GM23248 (cell line): ENCODE measurements at regions not wholly inside any gene's neighbourhood (a gene's known extent, or its start where the extent isn't known, plus 50 kb on each side); places are given as distances from the start of the nearest gene placed in this dataset.
"Not testable (repeated sequence)": the region's sequence is repeated elsewhere in the genome, so short reads cannot be mapped to it uniquely, and the experiment has no call there.

Experiments
- DNase-seq: peaks from one replicate; pipeline ENCODE4 v3.0.0-alpha.2; 2015
- H2AFZ ChIP-seq: fragments of 200-600 bp; sonication (generic); 2 replicates; pipeline ENCODE4 v1.6.1; 2016; ENCODE audit warnings: antibody characterized with exemption
- H3F3A ChIP-seq: fragments of 200-600 bp; sonication (generic); 2 replicates; pipeline ENCODE4 v1.6.1; 2016; ENCODE audit warnings: mild to moderate bottlenecking, antibody characterized with exemption, mixed run types; ENCODE audit not compliant: insufficient read depth
- H3K27ac ChIP-seq: fragments of 200-600 bp; sonication (generic); 2 replicates; pipeline ENCODE4 v1.5.1; 2016; ENCODE audit warnings: mild to moderate bottlenecking
- H3K27me3 ChIP-seq: fragments of 200-600 bp; sonication (generic); replicated peaks from 2 replicates; pipeline ENCODE4 v1.6.1; 2016; ENCODE audit warnings: mild to moderate bottlenecking; ENCODE audit not compliant: insufficient read depth
- H3K36me3 ChIP-seq: fragments of 200-600 bp; sonication (generic); 2 replicates; pipeline ENCODE4 v1.6.1; 2016; ENCODE audit warnings: low read depth, mild to moderate bottlenecking
- H3K4me1 ChIP-seq: fragments of 200-600 bp; sonication (generic); 2 replicates; pipeline ENCODE4 v1.6.1; 2016; ENCODE audit warnings: mild to moderate bottlenecking; ENCODE audit not compliant: insufficient read depth
- H3K4me2 ChIP-seq: fragments of 200-600 bp; sonication (generic); one replicate; pipeline ENCODE4 v1.6.1; 2016; ENCODE audit warnings: mild to moderate bottlenecking; ENCODE audit not compliant: unreplicated experiment
- H3K4me3 ChIP-seq: fragments of 200-600 bp; sonication (generic); 2 replicates; pipeline ENCODE4 v1.5.1; 2016; ENCODE audit warnings: mild to moderate bottlenecking
- H3K79me2 ChIP-seq: fragments of 200-600 bp; sonication (generic); 2 replicates; pipeline ENCODE4 v1.6.1; 2016; ENCODE audit warnings: mild to moderate bottlenecking; ENCODE audit not compliant: insufficient read depth
- H3K9ac ChIP-seq: fragments of 200-600 bp; sonication (generic); 2 replicates; pipeline ENCODE4 v1.6.1; 2016; ENCODE audit warnings: mild to moderate bottlenecking
- H3K9me2 ChIP-seq: fragments of 200-600 bp; sonication (generic); 2 replicates; pipeline ENCODE4 v1.6.1; 2016; ENCODE audit warnings: mixed run types, mild to moderate bottlenecking, moderate library complexity; ENCODE audit not compliant: insufficient read depth
- H3K9me3 ChIP-seq: fragments of 200-600 bp; sonication (generic); one replicate; pipeline ENCODE4 v1.6.1; 2017; ENCODE audit warnings: low read depth
- H4K20me1 ChIP-seq: fragments of 200-600 bp; sonication (generic); 2 replicates; pipeline ENCODE4 v1.6.0; 2016; ENCODE audit not compliant: insufficient read depth
- EZH2 ChIP-seq: fragments of 200-600 bp; sonication (generic); IDR thresholded peaks from 2 replicates; pipeline ENCODE4 v1.6.1; 2018; ENCODE audit warnings: antibody characterized with exemption, mild to moderate bottlenecking; ENCODE audit not compliant: insufficient read depth, poor library complexity, severe bottlenecking
- EZH2phosphoT487 ChIP-seq: fragments of 200-600 bp; sonication (generic); IDR thresholded peaks from 2 replicates; pipeline ENCODE4 v1.6.1; 2018; ENCODE audit warnings: antibody characterized with exemption, moderate library complexity, mild to moderate bottlenecking, low read depth; ENCODE audit not compliant: insufficient read depth
- WGBS, 2 experiments: methylation state at CpG; one replicate each; pipeline ENCODE4 v1.1.6; 2015 to 2017; ENCODE audit warnings: low lambda C conversion rate in 2 of 2, low coverage in 1 of 2; ENCODE audit errors: missing lambda C conversion rate in 2 of 2; 5-methylcytosine and 5-hydroxymethylcytosine counted together
- in situ Hi-C: fragments of 300-500 bp; cut with MboI; formaldehyde crosslinking; loops from 2 replicates; pipeline ENCODE4 v1.15.0; 2020

GRCh38 chr2:176575237-176575744, 306.0 kb downstream of the MTX2 start:
- H3K4me1 ChIP-seq = peaks cover 9% of the 10 kb centered on the region
- H3K36me3 ChIP-seq = no peaks in the 10 kb centered on the region
- 85 to 89% methylated on average over 6 of the region's 6 CpGs for WGBS, 2 experiments
- DNase-seq = no peak
- H3K27me3 ChIP-seq = no peaks in the 10 kb centered on the region
- H3K9me3 ChIP-seq = no peaks in the 10 kb centered on the region
- H3K9me2 ChIP-seq = no peaks in the 10 kb centered on the region
- H3K79me2 ChIP-seq = no peaks in the 10 kb centered on the region
- H3K27ac ChIP-seq = no peak overlapping the region
- H4K20me1 ChIP-seq = no peaks in the 10 kb centered on the region
- no peak overlapping the region for H3K9ac ChIP-seq
- no peak overlapping the region for H3K4me3 ChIP-seq
- in situ Hi-C loops = no loop called here
- TF ChIP-seq EZH2phosphoT487 = no peak
- TF ChIP-seq EZH2 = no peak
- no peak overlapping the region for H2AFZ ChIP-seq
- no peak overlapping the region for H3K4me2 ChIP-seq
- no peaks in the 10 kb centered on the region for H3F3A ChIP-seq

- no peak overlapping the region for H2AFZ ChIP-seq
- no peak overlapping the region for H3K4me3 ChIP-seq
- H3K4me2 ChIP-seq = no peak overlapping the region
- in situ Hi-C loops = no loop called here
- peaks cover 7% of the 10 kb centered on the region for H3K4me1 ChIP-seq
- H3K27me3 ChIP-seq = no peaks in the 10 kb centered on the region
- H3K9ac ChIP-seq = no peak overlapping the region
- peaks cover 7% of the 10 kb centered on the region for H3F3A ChIP-seq
- no peak for DNase-seq
- no peaks in the 10 kb centered on the region for H4K20me1 ChIP-seq
- H3K79me2 ChIP-seq = no peaks in the 10 kb centered on the region
- no peaks in the 10 kb centered on the region for H3K36me3 ChIP-seq
- TF ChIP-seq EZH2phosphoT487 (no peak), EZH2 (no peak)
- H3K9me3 ChIP-seq = no peaks in the 10 kb centered on the region
- 91 to 92% methylated on average over 1 of the region's 1 CpG for WGBS, 2 experiments
- H3K27ac ChIP-seq = no peak overlapping the region
- no peaks in the 10 kb centered on the region for H3K9me2 ChIP-seq
Observed at GRCh38 chr2:176577054-176577453, 307.8 kb downstream of the MTX2 start.

DNA sequence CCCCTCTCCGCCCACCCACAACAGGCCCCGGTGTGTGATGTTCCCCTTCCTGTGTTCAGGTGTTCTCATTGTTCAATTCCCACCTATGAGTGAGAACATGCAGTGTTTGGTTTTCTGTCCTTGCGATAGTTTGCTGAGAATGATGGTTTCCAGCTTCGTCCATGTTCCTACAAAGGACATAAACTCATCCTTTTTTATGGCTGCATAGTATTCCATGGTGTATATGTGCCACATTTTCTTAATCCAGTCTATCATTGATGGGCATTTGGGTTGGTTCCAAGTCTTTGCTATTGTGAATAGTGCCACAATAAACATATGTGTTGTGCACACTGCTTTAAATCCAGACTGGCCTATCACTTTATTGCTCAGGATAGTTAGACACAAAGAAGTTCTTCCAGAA, 309.1 kb downstream of the MTX2 start:
- WGBS, 2 experiments = 91 to 99% methylated on average over 4 of the region's 4 CpGs
- not testable (repeated sequence) for H3K27me3 ChIP-seq, H3K27ac ChIP-seq

DNA sequence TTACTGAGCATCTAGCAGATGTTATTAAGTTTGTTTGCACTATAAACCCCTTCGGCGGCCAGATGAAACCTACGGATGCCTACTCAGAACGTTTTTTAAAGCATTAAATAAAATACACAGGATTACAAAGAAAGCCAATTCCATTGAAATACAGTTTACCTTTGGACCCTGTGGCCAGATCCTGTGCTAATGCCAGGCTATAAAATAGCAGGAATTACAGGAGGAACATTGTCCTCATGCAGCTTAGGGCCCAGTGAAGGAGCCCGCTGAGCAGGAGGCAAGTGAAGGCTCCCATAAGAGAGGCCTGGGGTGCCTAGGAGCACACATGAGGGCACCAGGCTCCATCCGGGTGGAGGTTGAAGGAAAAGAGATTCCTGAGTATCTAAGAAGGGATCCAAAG, 310.4 kb downstream of the MTX2 start:
- Histone ChIP-seq H3K79me2 (no peaks in the 10 kb centered on the region), H3K27ac (no peak overlapping the region), H3K4me2 (no peak overlapping the region), H4K20me1 (no peaks in the 10 kb centered on the region), H3K9ac (no peak overlapping the region), H3F3A (peaks cover 31% of the 10 kb centered on the region), H3K36me3 (no peaks in the 10 kb centered on the region), H3K9me2 (no peaks in the 10 kb centered on the region), H3K27me3 (no peaks in the 10 kb centered on the region), H3K4me3 (no peak overlapping the region), H2AFZ (no peak overlapping the region), H3K4me1 (peaks cover 29% of the 10 kb centered on the region), H3K9me3 (no peaks in the 10 kb centered on the region)
- in situ Hi-C loops = no loop called here
- no peak for DNase-seq
- TF ChIP-seq EZH2phosphoT487 (no peak), EZH2 (no peak)
- 87% methylated on average over 6 of the region's 6 CpGs for WGBS, 2 experiments

More for the DNA sequence above, 309.1 kb downstream of the MTX2 start:
- H3K9me2 ChIP-seq, H3K79me2 ChIP-seq, H3K4me2 ChIP-seq, H3K4me3 ChIP-seq, H3K9ac ChIP-seq, in situ Hi-C loops, H2AFZ ChIP-seq, DNase-seq, H3K9me3 ChIP-seq, H4K20me1 ChIP-seq, H3K36me3 ChIP-seq: not testable (repeated sequence)
- Histone ChIP-seq H3F3A (peaks cover 18% of the 10 kb centered on the region), H3K4me1 (peaks cover 18% of the 10 kb centered on the region)

GRCh38 chr2:176581557-176582165, 312.4 kb downstream of the MTX2 start:
- Histone ChIP-seq H3K4me3 (no peak overlapping the region), H3K36me3 (no peaks in the 10 kb centered on the region), H2AFZ (no peak overlapping the region), H3K9me2 (no peaks in the 10 kb centered on the region), H3F3A (peaks cover 35% of the 10 kb centered on the region), H3K9ac (no peak overlapping the region), H3K27me3 (no peaks in the 10 kb centered on the region), H3K79me2 (no peaks in the 10 kb centered on the region), H3K4me2 (peak overlapping the region; percentile 43), H3K9me3 (no peaks in the 10 kb centered on the region), H3K4me1 (peaks cover 36% of the 10 kb centered on the region), H3K27ac (peak overlapping the region; percentile 92), H4K20me1 (no peaks in the 10 kb centered on the region)
- in situ Hi-C loops = no loop called here
- peak; percentile 35 for DNase-seq
- no peak for TF ChIP-seq EZH2phosphoT487
- no peak for TF ChIP-seq EZH2
- 76 to 80% methylated on average over 4 of the region's 4 CpGs for WGBS, 2 experiments
